ENCODE measurements at regions not wholly inside any gene's neighbourhood (a gene's known extent, or its start where the extent isn't known, plus 50 kb on each side); places are given as distances from the start of the nearest gene placed in this dataset.

DNA sequence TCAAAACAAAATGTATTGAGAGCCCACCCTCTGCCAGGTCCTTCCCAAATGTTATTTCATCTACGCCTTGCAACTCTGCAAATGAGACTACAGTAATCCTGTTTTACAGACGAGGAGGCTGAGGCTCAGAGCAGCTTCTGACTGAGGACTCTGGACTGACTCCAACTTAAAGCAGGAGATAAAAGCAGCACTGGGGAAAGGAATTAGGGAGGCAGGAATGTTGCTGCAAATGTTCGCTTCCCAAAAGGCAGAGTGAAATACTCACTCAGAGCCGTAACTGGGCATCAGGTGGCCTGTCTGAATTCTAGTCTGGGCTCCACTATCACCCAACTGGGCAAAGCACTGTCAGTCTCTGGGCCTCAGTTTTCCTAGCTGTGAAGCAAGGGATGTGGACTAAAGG, 94.7 kb upstream of the SRD5A3 start:
- TF ChIP-seq CTCF (IDR thresholded peaks at IDR 0.05) (no peak), POLR2AphosphoS5 (IDR thresholded peaks at IDR 0.05) (no peak), POLR2A (IDR thresholded peaks at IDR 0.05) (no peak)
